CD4-positive, alpha-beta T cell (primary cell): ENCODE measurements at regions not wholly inside any gene's neighbourhood (a gene's known extent, or its start where the extent isn't known, plus 50 kb on each side); places are given as distances from the start of the nearest gene placed in this dataset.

Source experiments
- ATAC-seq: fragments of 200-7000 bp; cut with Tn5 transposase; one replicate; pipeline ENCODE4 v1.10.0; 2022; ENCODE audit warnings: mild to moderate bottlenecking; ENCODE audit not compliant: poor library complexity
- CTCF ChIA-PET: fragments of 350-600 bp; sonication (Branson Sonifier 250); formaldehyde crosslinking; loops from one replicate; lab custom pipeline; 2021; ENCODE audit warnings: antibody characterized with exemption, inconsistent platforms; lab: Charles Lee
- POLR2A ChIA-PET: fragments of 350-600 bp; sonication (Branson Sonifier 250); formaldehyde crosslinking; loops from one replicate; lab custom pipeline; 2021; ENCODE audit warnings: antibody characterized with exemption, inconsistent platforms; lab: Charles Lee
- DNase-seq, 14 experiments: peaks; one replicate each; pipeline ENCODE4 v3.0.0-alpha.2; 2013 to 2020; ENCODE audit warnings: mixed read lengths in 2 of 14
- H3K27ac ChIP-seq, 2 donors: one replicate each; pipeline versions ENCODE4 v1.5.1 to v1.7.0; 2013; ENCODE audit warnings: low read length in 2 of 2, low read depth in 1 of 2, mild to moderate bottlenecking in 1 of 2
- H3K27me3 ChIP-seq, 2 experiments: 1 replicate in 1 of 2; 2 replicates in 1 of 2; pipeline versions ENCODE4 v1.6.1 to v1.7.0; 2013; ENCODE audit warnings: low read length in 2 of 2, control low read depth in 1 of 2, mild to moderate bottlenecking in 1 of 2, moderate library complexity in 1 of 2; ENCODE audit not compliant: insufficient read depth in 2 of 2, control insufficient read depth in 1 of 2
- H3K36me3 ChIP-seq: one replicate; pipeline ENCODE4 v1.6.1; 2013; ENCODE audit warnings: low read length, control low read depth; ENCODE audit not compliant: insufficient read depth
- H3K4me1 ChIP-seq: one replicate; pipeline ENCODE4 v1.6.1; 2013; ENCODE audit warnings: low read length, control low read depth; ENCODE audit not compliant: insufficient read depth
- H3K4me3 ChIP-seq: one replicate; pipeline ENCODE4 v1.5.1; 2013; ENCODE audit warnings: mild to moderate bottlenecking, low read length, moderate library complexity
- H3K9me3 ChIP-seq, 2 experiments: 1 replicate in 1 of 2; 2 replicates in 1 of 2; pipeline versions ENCODE4 v1.6.1 to v1.7.0; 2013; ENCODE audit warnings: low read length in 2 of 2, mild to moderate bottlenecking in 2 of 2, control low read depth in 1 of 2, moderate library complexity in 1 of 2; ENCODE audit not compliant: control insufficient read depth in 1 of 2, insufficient read depth in 1 of 2
- H3K27ac Mint-ChIP-seq: one replicate; pipeline ENCODE4 v1.8.0; 2020; ENCODE audit warnings: mixed read lengths
- H3K27me3 Mint-ChIP-seq: one replicate; pipeline ENCODE4 v1.8.0; 2021; ENCODE audit warnings: mixed read lengths
- H3K36me3 Mint-ChIP-seq: one replicate; pipeline ENCODE4 v1.8.0; 2021; ENCODE audit warnings: low read depth, mixed read lengths
- H3K4me1 Mint-ChIP-seq: one replicate; pipeline ENCODE4 v1.8.0; 2021; ENCODE audit warnings: low read depth, mixed read lengths
- H3K4me3 Mint-ChIP-seq: one replicate; pipeline ENCODE4 v1.8.0; 2020; ENCODE audit warnings: mild to moderate bottlenecking, mixed read lengths
- H3K9me3 Mint-ChIP-seq: one replicate; pipeline ENCODE4 v1.8.0; 2020; ENCODE audit warnings: mixed read lengths
- intact Hi-C, 2 experiments: fragments of 100-400 bp; cut with DNase I in 1 of 2; cut with micrococcal nuclease in 1 of 2; formaldehyde crosslinking; loops; one replicate each; pipeline versions ENCODE4 v1.15.1 to v1.9.0; 2023 to 2025; cut with DNase I, micrococcal nuclease
- TF ChIP-seq, protein P1 (sequence below): fragments of 200-600 bp; IDR thresholded peaks from one replicate; pipeline ENCODE4 v1.8.0; 2022; ENCODE audit warnings: antibody characterized with exemption, mild to moderate bottlenecking

DNA sequence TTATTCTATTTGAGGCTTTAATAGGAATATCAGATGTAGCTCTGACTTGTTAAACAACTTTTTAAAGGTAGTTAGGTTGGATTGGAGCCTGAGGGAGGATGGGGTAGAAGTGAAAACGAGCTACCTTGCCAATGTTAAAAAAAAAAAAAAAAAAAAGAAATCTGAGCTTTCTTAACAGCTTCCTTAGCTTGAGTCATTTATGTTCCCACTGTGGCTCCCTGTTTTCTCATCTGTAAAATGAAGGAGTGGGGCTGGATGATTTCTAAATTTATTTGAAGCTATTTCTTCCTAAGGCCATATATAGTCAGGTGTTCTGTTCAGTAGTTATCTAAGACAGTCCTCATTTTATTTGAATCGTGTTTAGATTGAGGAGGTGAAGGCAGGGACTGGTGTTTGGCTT is 105.7 kb downstream of the EDEM1 start:
- Mint-ChIP-seq H3K4me3 (no peak overlapping the region), H3K36me3 (no peaks in the 10 kb centered on the region), H3K27me3 (peaks cover 12% of the 10 kb centered on the region), H3K27ac (no peak overlapping the region), H3K9me3 (peaks cover 6% of the 10 kb centered on the region), H3K4me1 (no peaks in the 10 kb centered on the region)
- CTCF ChIA-PET, result no interaction called here
- no peaks in the 10 kb centered on the region for H3K4me1 ChIP-seq
- TF ChIP-seq, protein P1, sequence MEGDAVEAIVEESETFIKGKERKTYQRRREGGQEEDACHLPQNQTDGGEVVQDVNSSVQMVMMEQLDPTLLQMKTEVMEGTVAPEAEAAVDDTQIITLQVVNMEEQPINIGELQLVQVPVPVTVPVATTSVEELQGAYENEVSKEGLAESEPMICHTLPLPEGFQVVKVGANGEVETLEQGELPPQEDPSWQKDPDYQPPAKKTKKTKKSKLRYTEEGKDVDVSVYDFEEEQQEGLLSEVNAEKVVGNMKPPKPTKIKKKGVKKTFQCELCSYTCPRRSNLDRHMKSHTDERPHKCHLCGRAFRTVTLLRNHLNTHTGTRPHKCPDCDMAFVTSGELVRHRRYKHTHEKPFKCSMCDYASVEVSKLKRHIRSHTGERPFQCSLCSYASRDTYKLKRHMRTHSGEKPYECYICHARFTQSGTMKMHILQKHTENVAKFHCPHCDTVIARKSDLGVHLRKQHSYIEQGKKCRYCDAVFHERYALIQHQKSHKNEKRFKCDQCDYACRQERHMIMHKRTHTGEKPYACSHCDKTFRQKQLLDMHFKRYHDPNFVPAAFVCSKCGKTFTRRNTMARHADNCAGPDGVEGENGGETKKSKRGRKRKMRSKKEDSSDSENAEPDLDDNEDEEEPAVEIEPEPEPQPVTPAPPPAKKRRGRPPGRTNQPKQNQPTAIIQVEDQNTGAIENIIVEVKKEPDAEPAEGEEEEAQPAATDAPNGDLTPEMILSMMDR, result no peak
- ATAC-seq (no peak), DNase-seq (no peak)
- H3K27me3 ChIP-seq, result no peaks in the 10 kb centered on the region
- intact Hi-C loops, result no loop called here
- H3K27ac ChIP-seq, result no peak overlapping the region
- no peak overlapping the region for H3K4me3 ChIP-seq
- no peaks in the 10 kb centered on the region for H3K9me3 ChIP-seq
- H3K36me3 ChIP-seq, result no peaks in the 10 kb centered on the region
- POLR2A ChIA-PET, result no interaction called here

DNA sequence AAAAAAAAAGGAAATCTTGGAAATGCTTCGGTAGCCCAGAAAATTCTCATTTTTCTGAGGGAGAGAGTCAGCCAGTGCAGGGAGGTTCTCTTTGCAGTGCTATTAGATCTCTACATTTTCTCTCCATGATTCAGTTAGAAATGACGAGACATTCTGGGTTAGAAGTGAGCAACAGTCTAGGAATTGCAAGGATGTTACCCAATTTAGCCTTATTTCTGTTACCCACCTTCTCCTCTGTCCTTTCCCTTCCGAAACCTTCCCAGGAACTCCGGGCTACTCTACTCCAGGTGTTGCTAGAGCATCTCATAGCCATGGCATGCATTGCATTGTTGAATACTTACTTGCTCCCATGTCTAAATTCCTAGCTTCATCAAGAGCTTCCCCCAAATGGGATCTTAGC is 106.8 kb downstream of the EDEM1 start:
- Histone ChIP-seq H3K4me1 (no peaks in the 10 kb centered on the region), H3K27ac (no peak overlapping the region), H3K36me3 (no peaks in the 10 kb centered on the region), H3K27me3 (no peaks in the 10 kb centered on the region), H3K9me3 (no peaks in the 10 kb centered on the region), H3K4me3 (no peak overlapping the region)
- no peaks in the 10 kb centered on the region for H3K36me3 Mint-ChIP-seq
- no peak for DNase-seq
- peaks cover 4% of the 10 kb centered on the region for H3K27me3 Mint-ChIP-seq
- ChIA-PET POLR2A (no interaction called here), CTCF (no interaction called here)
- intact Hi-C loops, result no loop called here
- no peak for ATAC-seq
- no peak overlapping the region for H3K27ac Mint-ChIP-seq
- H3K4me3 Mint-ChIP-seq, result no peak overlapping the region
- H3K4me1 Mint-ChIP-seq, result no peaks in the 10 kb centered on the region
- H3K9me3 Mint-ChIP-seq, result no peaks in the 10 kb centered on the region
- TF ChIP-seq, protein P1, result no peak

- H3K27ac ChIP-seq, result no peak overlapping the region
- no peaks in the 10 kb centered on the region for H3K9me3 ChIP-seq
- DNase-seq (no peak), ATAC-seq (no peak)
- TF ChIP-seq, protein P1, result no peak
- CTCF ChIA-PET, result no interaction called here
- Mint-ChIP-seq H3K36me3 (no peaks in the 10 kb centered on the region), H3K9me3 (no peaks in the 10 kb centered on the region), H3K27ac (no peak overlapping the region), H3K4me3 (no peak overlapping the region), H3K27me3 (peaks cover 4% of the 10 kb centered on the region), H3K4me1 (no peaks in the 10 kb centered on the region)
- intact Hi-C loops, result no loop called here
- H3K4me1 ChIP-seq, result no peaks in the 10 kb centered on the region
- POLR2A ChIA-PET, result no interaction called here
- no peaks in the 10 kb centered on the region for H3K27me3 ChIP-seq
- H3K4me3 ChIP-seq, result no peak overlapping the region
- H3K36me3 ChIP-seq, result no peaks in the 10 kb centered on the region
Measured at GRCh38 chr3:5295191-5295690, 107.7 kb downstream of the EDEM1 start.
